GM03348 (cell line): ENCODE measurements at regions not wholly inside any gene's neighbourhood (a gene's known extent, or its start where the extent isn't known, plus 50 kb on each side); places are given as distances from the start of the nearest gene placed in this dataset.
"Not testable (repeated sequence)": the region's sequence is repeated elsewhere in the genome, so short reads cannot be mapped to it uniquely, and the experiment has no call there.

Source experiments
- DNase-seq: peaks from one replicate; pipeline ENCODE4 v3.0.0; 2012; ENCODE audit warnings: low spot score

GRCh38 chr14:104230946-104231345 lies 92.6 kb downstream of the KIF26A start:
- DNase-seq = no peak

- no peak for DNase-seq
These were observed 93.7 kb downstream of the KIF26A start for GRCh38 chr14:104232070-104232484.

DNA sequence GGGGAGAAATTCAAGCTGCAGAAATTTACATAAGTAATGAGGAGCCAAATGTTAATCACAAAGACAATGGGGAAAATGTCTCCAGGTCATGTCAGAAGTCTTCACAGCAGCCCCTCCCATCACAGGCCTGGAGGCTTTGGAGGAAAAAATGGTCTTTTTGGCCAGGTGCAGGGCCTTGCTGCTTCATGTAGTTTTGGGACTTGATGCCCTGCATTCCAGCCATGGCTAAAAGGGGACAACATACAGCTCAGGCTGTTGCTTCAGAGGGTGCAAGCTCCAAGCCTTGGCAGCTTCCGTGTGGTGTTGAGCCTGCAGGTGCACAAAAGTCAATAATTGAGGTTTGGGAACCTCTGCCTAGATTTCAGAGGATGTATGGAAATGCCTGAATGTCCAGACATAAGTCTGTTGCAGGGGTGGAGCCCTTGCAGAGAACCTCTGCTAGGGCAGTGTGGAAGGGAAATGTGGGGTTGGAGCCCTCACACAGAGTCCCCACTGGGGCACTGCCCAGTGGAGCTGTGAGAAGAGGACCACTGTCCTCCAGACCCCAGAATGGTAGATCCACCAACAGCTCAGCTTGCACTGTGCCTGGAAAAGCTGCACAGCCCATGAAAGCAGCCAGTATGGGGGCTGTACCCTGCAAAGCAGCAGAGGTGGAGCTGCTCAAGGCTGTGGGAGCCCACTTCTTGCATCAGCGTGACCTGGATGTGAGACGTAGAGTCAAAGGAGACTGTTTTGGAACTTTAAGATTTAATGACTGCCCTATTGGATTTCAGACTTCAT lies 95.8 kb downstream of the KIF26A start:
- not testable (repeated sequence) for DNase-seq

DNA sequence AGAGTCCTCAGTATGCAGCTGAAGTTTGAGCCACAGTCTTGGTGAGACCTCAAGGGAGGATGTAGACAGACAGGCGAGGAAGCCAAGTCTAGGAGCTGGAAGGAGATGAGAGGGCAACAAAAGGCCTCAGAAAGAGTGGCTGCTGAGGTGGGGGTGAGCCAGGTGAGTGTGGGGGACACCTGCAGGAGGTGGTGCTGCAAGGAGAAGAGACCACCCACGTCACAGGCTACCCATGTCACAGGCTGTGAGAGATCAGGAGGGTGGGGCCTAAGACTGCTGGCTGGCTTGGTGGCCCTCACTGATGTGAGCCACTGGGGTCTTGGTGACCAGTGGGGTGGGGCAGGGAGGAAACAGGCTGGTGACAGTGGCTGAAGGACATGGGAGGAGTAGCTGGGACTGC lies 97.3 kb downstream of the KIF26A start:
- DNase-seq = no peak

DNA sequence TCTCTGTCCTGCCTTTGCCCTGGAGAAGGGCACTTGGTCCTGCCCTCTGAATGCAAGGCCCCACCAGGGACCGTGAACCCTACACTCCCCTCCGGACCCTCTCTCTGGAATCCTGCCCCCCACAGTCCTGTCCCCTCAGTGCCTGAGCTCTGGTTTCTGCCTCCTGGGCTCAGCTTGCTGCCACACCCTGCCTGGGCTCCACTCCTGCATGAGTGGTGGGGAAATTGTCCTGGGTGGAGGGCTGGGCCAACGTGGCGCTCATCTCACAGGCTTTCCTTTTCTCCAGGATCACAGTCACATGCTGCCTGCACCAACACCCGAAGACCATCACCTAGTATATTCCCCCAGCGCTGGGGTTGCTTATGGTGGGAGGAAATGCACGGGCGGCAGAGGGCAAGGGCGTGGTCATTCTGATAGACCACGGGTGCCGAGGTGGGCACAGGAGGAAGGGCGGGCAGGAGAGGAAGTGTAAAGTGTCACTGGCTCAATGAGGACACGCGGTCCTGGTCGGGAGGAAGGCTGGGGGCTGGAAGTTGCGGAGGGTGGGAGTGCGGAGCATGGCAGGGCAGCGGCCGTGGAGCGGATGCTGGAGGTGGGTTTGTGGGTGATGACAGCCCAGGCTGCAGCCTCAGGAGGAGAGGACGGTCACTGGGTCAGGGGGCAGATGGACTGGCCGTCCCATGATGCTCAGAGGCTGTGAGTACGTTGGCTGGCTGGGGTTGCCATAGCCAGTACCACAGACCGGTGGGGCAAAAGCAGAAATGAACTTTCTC lies 99.5 kb downstream of the KIF26A start:
- DNase-seq = no peak

- DNase-seq = no peak
These were observed 100.2 kb downstream of the KIF26A start for GRCh38 chr14:104238424-104239184.

GRCh38 chr14:104239185-104239775 lies 100.9 kb downstream of the KIF26A start:
- no peak for DNase-seq

DNA sequence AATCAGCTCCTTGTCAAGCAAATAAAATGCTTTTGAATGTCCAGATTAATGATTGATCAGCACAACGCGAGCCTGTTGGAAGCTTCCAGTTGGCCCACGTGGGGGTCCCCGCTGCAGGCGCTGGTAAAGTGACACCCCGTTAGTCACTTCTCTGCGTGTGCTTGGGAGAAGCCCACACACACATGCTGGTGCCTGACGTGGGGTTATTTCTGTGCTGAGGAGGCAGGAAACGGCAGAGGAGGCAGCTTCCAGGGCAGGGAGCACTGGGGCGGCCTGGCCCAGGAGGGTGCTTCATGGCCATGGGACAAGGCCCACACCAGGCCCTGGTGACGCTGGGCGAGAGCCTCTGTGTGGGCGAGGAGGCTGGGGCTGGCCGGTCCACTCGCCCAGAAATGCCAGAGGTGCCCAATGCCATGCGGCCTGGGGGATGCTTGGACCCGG lies 101.5 kb downstream of the KIF26A start:
- no peak for DNase-seq

DNA sequence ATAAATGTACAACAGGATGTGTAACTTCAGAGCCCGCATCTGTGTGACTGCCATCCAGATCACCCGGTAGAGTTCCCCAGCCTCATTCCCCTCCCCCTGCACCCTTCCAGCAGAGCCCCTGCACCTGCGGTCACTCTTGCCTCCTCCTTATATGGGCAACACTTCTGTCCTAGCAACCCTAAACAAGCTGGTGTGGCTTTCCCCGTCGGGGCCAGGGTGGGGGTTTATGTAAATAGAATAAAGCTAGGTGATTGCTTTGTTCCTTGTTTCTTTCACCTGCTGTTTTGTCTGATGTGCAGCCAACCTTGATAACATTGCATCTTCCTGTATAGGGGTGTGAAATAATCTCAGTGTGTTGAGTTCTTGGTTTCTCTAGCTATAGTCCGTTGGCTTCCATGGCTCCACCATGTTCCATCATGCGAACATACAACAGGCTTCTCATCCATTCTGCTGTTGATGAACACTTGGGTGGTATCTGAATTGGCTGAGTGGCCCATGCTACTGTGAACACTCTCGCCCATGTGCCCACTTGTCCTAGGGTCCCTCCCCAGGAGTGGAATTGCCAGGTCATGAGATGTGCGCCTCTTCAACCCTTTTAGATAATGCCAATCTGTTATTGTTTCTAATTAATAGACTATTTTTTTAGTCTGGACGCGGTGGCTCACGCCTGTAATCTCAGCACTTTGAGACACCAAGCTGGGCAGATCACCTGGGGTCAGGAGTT lies 102.2 kb downstream of the KIF26A start:
- DNase-seq = no peak

- no peak for DNase-seq
These were observed 104.8 kb downstream of the KIF26A start for GRCh38 chr14:104243200-104243599.

- no peak for DNase-seq
These were observed 106.0 kb downstream of the KIF26A start for GRCh38 chr14:104244221-104245011.

GRCh38 chr14:104245075-104245474 lies 106.7 kb downstream of the KIF26A start:
- no peak for DNase-seq

DNA sequence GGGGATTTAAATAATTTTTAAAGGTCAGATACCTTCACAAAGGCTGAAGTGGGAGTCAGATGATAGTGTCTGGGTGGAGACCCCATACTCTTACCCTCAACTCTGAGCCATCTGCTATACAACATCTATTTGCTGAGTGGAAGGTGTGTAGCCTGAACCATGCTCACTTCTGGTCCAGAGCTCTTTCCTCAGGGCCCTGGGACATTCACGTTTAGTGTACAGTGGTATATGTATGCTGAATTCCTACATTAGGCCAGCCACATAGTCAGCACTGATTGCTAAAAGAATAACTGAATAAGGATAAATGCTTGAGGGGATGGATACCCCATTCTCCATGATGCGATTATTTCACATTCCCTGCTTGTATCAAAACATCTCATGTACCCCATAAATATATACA lies 107.3 kb downstream of the KIF26A start:
- no peak for DNase-seq

DNA sequence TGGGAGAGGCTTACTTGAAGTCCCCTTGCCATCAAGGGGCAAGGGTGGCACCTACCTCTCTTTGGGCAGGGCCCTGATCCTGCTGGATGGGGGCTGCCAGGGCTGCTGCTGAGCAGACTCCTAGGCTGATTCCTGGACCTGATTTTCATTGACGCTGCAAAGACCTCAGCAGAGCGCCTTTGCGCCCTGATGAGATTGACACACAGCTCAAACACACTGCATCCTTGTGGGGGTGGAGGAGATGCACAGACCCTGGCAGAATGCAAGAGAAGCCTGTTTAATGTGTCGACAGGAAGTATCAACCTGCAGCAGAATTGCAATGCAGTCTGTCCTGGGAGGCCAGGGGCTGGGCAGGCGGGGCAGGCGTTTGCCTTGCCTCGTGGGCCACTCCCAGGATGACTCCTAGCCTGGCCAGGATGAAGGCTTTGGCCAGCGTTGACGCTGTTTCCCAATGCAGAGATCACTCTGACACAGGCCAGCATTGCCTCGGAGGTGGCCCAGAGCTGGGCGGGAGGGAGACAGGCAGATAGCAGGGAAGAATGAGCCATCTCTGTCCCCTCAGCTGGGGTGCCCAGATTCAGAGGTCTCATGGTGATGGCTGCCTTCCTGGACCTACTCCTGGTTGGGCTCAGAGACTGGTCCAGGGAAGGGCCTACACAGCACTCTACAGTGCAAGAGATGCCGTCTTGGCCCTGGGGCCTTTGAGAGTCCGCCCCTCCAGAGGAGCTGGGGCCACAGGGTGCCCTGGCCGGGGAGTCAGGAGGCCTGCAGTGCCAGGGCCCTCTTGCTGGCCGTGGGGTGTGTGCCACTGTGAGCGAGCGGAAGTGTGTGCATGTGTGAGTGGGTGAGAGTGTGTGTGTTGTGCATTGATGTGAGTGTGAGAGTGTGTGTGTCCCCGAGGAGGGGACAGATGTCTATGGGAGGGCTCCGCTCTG lies 108.3 kb downstream of the KIF26A start:
- no peak for DNase-seq

DNA sequence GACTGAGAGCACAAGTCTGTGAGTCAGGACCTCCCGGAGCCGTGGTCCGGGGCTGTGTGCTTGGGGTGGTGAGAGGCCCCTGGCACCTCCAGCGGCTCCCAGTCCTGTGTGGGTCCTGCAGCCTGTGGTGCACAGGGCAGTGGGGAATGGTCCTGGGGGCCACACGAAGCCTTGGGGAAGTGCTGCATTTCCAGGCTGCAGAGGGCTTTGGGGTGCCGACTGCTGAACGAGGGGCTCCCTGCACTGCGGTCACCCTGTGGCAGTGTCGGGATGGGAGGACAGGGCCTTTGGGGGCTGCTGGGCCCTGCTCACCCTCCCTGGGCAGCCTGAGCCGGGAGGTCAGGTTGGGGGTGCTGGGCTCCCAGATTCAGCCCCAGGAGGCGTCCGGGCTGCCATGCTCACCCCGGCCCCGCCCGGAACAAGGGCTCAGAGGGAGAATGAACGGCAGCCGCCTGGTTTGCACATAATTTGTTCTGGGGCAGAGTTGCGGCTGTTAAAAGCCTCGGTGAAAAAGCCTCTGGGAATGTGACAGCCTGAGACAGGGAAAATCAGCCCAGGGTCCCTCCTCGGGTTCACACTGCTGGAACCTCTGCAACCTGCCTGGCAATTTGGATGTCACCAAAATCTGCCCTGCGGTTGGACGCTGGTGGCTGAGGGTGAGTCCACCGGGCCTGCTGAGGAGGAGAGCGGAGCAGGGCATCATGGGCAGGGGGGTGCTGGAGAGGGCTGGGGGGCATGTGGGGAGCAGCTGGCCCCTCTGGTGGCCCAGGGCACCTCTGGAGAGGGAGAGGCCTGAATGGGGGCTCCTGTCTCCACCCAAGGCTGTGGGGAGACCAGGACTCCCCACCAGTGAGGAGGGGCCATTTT lies 109.2 kb downstream of the KIF26A start:
- no peak for DNase-seq

GRCh38 chr14:104248203-104249055 lies 110.0 kb downstream of the KIF26A start:
- DNase-seq = no peak

- no peak for DNase-seq
These were observed 110.7 kb downstream of the KIF26A start for GRCh38 chr14:104249089-104249488.

GRCh38 chr14:104249706-104250105 lies 111.3 kb downstream of the KIF26A start:
- DNase-seq = no peak
